Mesendoderm (in vitro differentiated cells): ENCODE measurements at regions not wholly inside any gene's neighbourhood (a gene's known extent, or its start where the extent isn't known, plus 50 kb on each side); places are given as distances from the start of the nearest gene placed in this dataset.

ENCODE experiments used
- DNase-seq: peaks from one replicate; pipeline ENCODE4 v3.0.0; 2013
- H2AK5ac ChIP-seq: 2 replicates; pipeline ENCODE4 v1.6.1; 2013; ENCODE audit warnings: low read length, inconsistent platforms
- H2BK120ac ChIP-seq: 2 replicates; pipeline ENCODE4 v1.6.1; 2013; ENCODE audit warnings: low read depth, mild to moderate bottlenecking, low read length, moderate library complexity, mixed read lengths
- H2BK15ac ChIP-seq: replicated peaks from 2 replicates; pipeline ENCODE4 v1.6.1; 2013; ENCODE audit warnings: low read depth, mild to moderate bottlenecking, moderate library complexity
- H2BK5ac ChIP-seq: 2 replicates; pipeline ENCODE4 v1.6.1; 2013; ENCODE audit warnings: low read length, inconsistent platforms
- H3K18ac ChIP-seq: 2 replicates; pipeline ENCODE4 v1.6.1; 2013; ENCODE audit warnings: mild to moderate bottlenecking, low read length, mixed read lengths
- H3K23ac ChIP-seq: one replicate; pipeline ENCODE4 v1.6.1; 2013; ENCODE audit warnings: low read length
- H3K27ac ChIP-seq: 2 replicates; pipeline ENCODE4 v1.5.1; 2013; ENCODE audit warnings: low read depth, mild to moderate bottlenecking, inconsistent platforms, low read length, moderate library complexity
- H3K27me3 ChIP-seq: 2 replicates; pipeline ENCODE4 v1.6.1; 2013; ENCODE audit warnings: low read length, control low read depth, mild to moderate bottlenecking, inconsistent platforms; ENCODE audit not compliant: insufficient read depth, poor library complexity
- H3K36me3 ChIP-seq: 2 replicates; pipeline ENCODE4 v1.6.1; 2013; ENCODE audit warnings: low read length, inconsistent platforms; ENCODE audit not compliant: control insufficient read depth, insufficient read depth
- H3K4ac ChIP-seq: one replicate; pipeline ENCODE4 v1.6.1; 2013; ENCODE audit warnings: low read depth, mild to moderate bottlenecking, low read length, moderate library complexity
- H3K4me1 ChIP-seq: 2 replicates; pipeline ENCODE4 v1.6.1; 2013; ENCODE audit warnings: low read depth, low read length, inconsistent platforms; ENCODE audit not compliant: control insufficient read depth
- H3K4me2 ChIP-seq: 2 replicates; pipeline ENCODE4 v1.6.1; 2013; ENCODE audit warnings: low read length
- H3K4me3 ChIP-seq: 2 replicates; pipeline ENCODE4 v1.5.1; 2013; ENCODE audit warnings: mild to moderate bottlenecking, low read length
- H3K56ac ChIP-seq: one replicate; pipeline ENCODE4 v1.6.1; 2013; ENCODE audit warnings: low read length
- H3K79me1 ChIP-seq: 2 replicates; pipeline ENCODE4 v1.6.1; 2013; ENCODE audit warnings: low read length, inconsistent platforms
- H3K79me2 ChIP-seq: 2 replicates; pipeline ENCODE4 v1.6.1; 2013; ENCODE audit warnings: mild to moderate bottlenecking, low read length; ENCODE audit not compliant: control insufficient read depth, insufficient read depth
- H3K9ac ChIP-seq: 2 replicates; pipeline ENCODE4 v1.6.1; 2013; ENCODE audit warnings: low read length, inconsistent platforms
- H4K5ac ChIP-seq: one replicate; pipeline ENCODE4 v1.6.1; 2013; ENCODE audit warnings: low read length
- H4K8ac ChIP-seq: one replicate; pipeline ENCODE4 v1.6.1; 2013; ENCODE audit warnings: low read depth, mild to moderate bottlenecking, control low read depth, low read length, moderate library complexity
- WGBS: extraction: QIAGEN DNeasy Blood & Tissue Kit; methylation state at CpG from one replicate; pipeline ENCODE4 v1.1.7; 2013; ENCODE audit warnings: low lambda C conversion rate, missing lambda C conversion rate; ENCODE audit not compliant: insufficient coverage; ENCODE audit errors: extremely low coverage; 5-methylcytosine and 5-hydroxymethylcytosine counted together

DNA sequence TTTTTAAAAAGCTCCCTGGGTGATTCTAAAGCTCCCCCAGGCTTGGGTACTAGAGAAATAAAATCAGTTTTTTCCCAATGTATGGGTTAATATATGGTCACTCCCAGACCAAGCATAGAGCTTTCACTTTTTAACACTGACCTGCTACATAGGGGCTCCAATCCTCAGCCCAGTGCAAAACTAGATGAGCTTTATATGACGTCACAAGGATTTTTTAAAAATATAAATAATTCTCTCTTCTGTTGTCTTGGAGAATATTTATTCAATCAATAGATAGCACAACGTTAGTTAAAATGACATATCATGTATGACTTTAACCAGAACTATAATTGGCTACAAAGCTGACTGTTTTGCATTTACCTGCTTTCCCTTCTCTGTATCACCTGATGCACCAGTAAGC, 137.9 kb upstream of the TMCC3 start:
- no CpG with 5 or more reads among the region's 2 CpGs for WGBS

DNA sequence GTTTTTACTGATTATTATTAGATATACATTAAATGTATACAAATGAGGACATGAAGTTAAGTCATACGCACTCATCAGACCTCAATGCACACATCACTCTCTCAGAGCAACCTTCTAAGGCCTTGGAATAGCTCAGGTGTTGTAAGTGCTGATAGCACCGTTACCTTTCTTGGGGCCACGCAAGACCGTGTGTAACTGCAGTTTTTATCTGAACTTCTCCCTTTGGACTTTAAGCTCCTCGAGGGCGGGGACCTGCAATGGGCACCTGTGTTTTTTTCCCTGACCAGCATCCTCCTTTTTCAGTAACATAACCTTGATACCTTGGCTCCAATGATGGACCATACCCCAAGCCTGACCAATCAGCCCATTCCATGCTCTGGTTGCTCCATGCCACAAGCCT, 136.5 kb upstream of the TMCC3 start:
- Histone ChIP-seq H3K4me3 (no peak overlapping the region), H2AK5ac (no peak overlapping the region), H3K4ac (no peak overlapping the region), H2BK120ac (no peak overlapping the region), H4K5ac (no peak overlapping the region), H3K79me2 (no peaks in the 10 kb centered on the region), H3K23ac (no peak overlapping the region), H3K27me3 (no peaks in the 10 kb centered on the region), H3K56ac (no peak overlapping the region), H3K79me1 (no peaks in the 10 kb centered on the region), H3K9ac (no peak overlapping the region), H4K8ac (no peak overlapping the region), H3K27ac (no peak overlapping the region), H3K18ac (no peak overlapping the region), H3K4me2 (no peak overlapping the region), H3K36me3 (no peaks in the 10 kb centered on the region), H2BK15ac (no peak overlapping the region), H2BK5ac (no peak overlapping the region), H3K4me1 (no peaks in the 10 kb centered on the region)
- no peak for DNase-seq
- WGBS: no CpG with 5 or more reads among the region's 6 CpGs

More for the DNA sequence above, 137.9 kb upstream of the TMCC3 start:
- H3K9ac ChIP-seq: no peak overlapping the region
- H3K79me2 ChIP-seq: no peaks in the 10 kb centered on the region
- H3K56ac ChIP-seq: no peak overlapping the region
- no peak overlapping the region for H3K4me2 ChIP-seq
- no peak overlapping the region for H3K23ac ChIP-seq
- no peaks in the 10 kb centered on the region for H3K4me1 ChIP-seq
- H3K27ac ChIP-seq: no peak overlapping the region
- no peak overlapping the region for H2BK5ac ChIP-seq
- H2BK15ac ChIP-seq: no peak overlapping the region
- no peaks in the 10 kb centered on the region for H3K36me3 ChIP-seq
- no peaks in the 10 kb centered on the region for H3K79me1 ChIP-seq
- H3K4ac ChIP-seq: no peak overlapping the region
- no peak overlapping the region for H2BK120ac ChIP-seq
- no peak overlapping the region for H4K8ac ChIP-seq
- no peak for DNase-seq
- H4K5ac ChIP-seq: no peak overlapping the region
- H3K4me3 ChIP-seq: no peak overlapping the region
- H3K27me3 ChIP-seq: no peaks in the 10 kb centered on the region
- no peak overlapping the region for H3K18ac ChIP-seq
- no peak overlapping the region for H2AK5ac ChIP-seq

GRCh38 chr12:94783862-94784261, 133.5 kb upstream of the TMCC3 start:
- Histone ChIP-seq H4K8ac (no peak overlapping the region), H4K5ac (no peak overlapping the region), H3K27ac (no peak overlapping the region), H3K79me1 (no peaks in the 10 kb centered on the region), H2AK5ac (no peak overlapping the region), H3K27me3 (no peaks in the 10 kb centered on the region), H3K18ac (no peak overlapping the region), H3K4me3 (no peak overlapping the region), H3K4me1 (no peaks in the 10 kb centered on the region), H3K23ac (no peak overlapping the region), H2BK15ac (no peak overlapping the region), H3K9ac (no peak overlapping the region), H3K4ac (no peak overlapping the region), H2BK120ac (no peak overlapping the region), H2BK5ac (no peak overlapping the region), H3K79me2 (no peaks in the 10 kb centered on the region), H3K4me2 (no peak overlapping the region), H3K56ac (no peak overlapping the region), H3K36me3 (no peaks in the 10 kb centered on the region)
- WGBS: no CpG with 5 or more reads among the region's 1 CpG
- no peak for DNase-seq

- Histone ChIP-seq H2BK15ac (no peak overlapping the region), H3K4ac (no peak overlapping the region), H3K9ac (no peak overlapping the region), H3K18ac (no peak overlapping the region), H3K23ac (no peak overlapping the region), H3K4me2 (no peak overlapping the region), H2BK120ac (no peak overlapping the region), H3K79me1 (no peaks in the 10 kb centered on the region), H3K27me3 (no peaks in the 10 kb centered on the region), H4K8ac (no peak overlapping the region), H4K5ac (no peak overlapping the region), H3K56ac (no peak overlapping the region), H3K4me3 (no peak overlapping the region), H3K4me1 (no peaks in the 10 kb centered on the region), H2AK5ac (no peak overlapping the region), H3K36me3 (no peaks in the 10 kb centered on the region), H3K79me2 (no peaks in the 10 kb centered on the region), H2BK5ac (no peak overlapping the region), H3K27ac (no peak overlapping the region)
- no CpG with 5 or more reads among the region's 3 CpGs for WGBS
- DNase-seq: no peak
These were observed 133.0 kb upstream of the TMCC3 start for GRCh38 chr12:94783343-94783742.

DNA sequence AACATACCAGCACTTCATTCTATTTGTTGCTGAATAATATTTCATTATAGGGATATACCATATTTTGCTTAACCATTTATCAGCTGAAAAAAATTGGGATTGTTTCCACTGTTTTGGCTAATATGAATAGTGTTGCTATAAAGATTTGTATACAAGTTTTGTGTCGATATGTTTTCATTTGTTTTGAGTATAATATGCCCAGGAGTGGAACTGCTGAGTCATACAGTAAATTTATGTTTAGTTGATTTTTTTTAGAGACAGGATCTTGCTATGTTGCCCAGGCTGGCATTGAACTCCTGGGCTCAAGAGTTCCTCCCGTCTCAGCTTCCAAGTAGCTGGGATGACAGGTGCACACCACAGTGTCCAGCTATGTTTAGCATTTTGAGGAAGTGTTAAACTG, 131.5 kb upstream of the TMCC3 start:
- Histone ChIP-seq H3K27ac (no peak overlapping the region), H4K8ac (no peak overlapping the region)

GRCh38 chr12:94779485-94779884, 129.1 kb upstream of the TMCC3 start:
- H3K18ac ChIP-seq: no peak overlapping the region
- H2AK5ac ChIP-seq: no peak overlapping the region
- no peak overlapping the region for H3K56ac ChIP-seq
- no peak overlapping the region for H3K9ac ChIP-seq
- H4K8ac ChIP-seq: peak overlapping the region; percentile 28
- no peaks in the 10 kb centered on the region for H3K79me2 ChIP-seq
- H3K27me3 ChIP-seq: no peaks in the 10 kb centered on the region
- H3K23ac ChIP-seq: no peak overlapping the region
- no peaks in the 10 kb centered on the region for H3K36me3 ChIP-seq
- no peak overlapping the region for H4K5ac ChIP-seq
- H2BK120ac ChIP-seq: no peak overlapping the region
- H3K27ac ChIP-seq: no peak overlapping the region
- H3K4me1 ChIP-seq: no peaks in the 10 kb centered on the region
- no peak overlapping the region for H2BK15ac ChIP-seq
- no peak overlapping the region for H2BK5ac ChIP-seq
- DNase-seq: no peak
- WGBS: no CpG with 5 or more reads among the region's 6 CpGs
- H3K4me2 ChIP-seq: no peak overlapping the region
- H3K4ac ChIP-seq: no peak overlapping the region
- no peak overlapping the region for H3K4me3 ChIP-seq
- no peaks in the 10 kb centered on the region for H3K79me1 ChIP-seq

More for the DNA sequence above, 131.5 kb upstream of the TMCC3 start:
- Histone ChIP-seq H4K5ac (no peak overlapping the region), H3K9ac (no peak overlapping the region), H3K79me2 (no peaks in the 10 kb centered on the region), H3K79me1 (no peaks in the 10 kb centered on the region), H2BK120ac (no peak overlapping the region), H3K4me1 (no peaks in the 10 kb centered on the region), H3K23ac (no peak overlapping the region), H2BK5ac (no peak overlapping the region), H2BK15ac (no peak overlapping the region), H2AK5ac (no peak overlapping the region), H3K56ac (no peak overlapping the region), H3K27me3 (no peaks in the 10 kb centered on the region), H3K4me3 (no peak overlapping the region), H3K18ac (no peak overlapping the region), H3K36me3 (no peaks in the 10 kb centered on the region), H3K4ac (no peak overlapping the region), H3K4me2 (no peak overlapping the region)
- WGBS: no CpG with 5 or more reads among the region's 2 CpGs
- DNase-seq: no peak
